Liver (tissue), 8 donors: ENCODE measurements at regions not wholly inside any gene's neighbourhood (a gene's known extent, or its start where the extent isn't known, plus 50 kb on each side); places are given as distances from the start of the nearest gene placed in this dataset.

Experiments
- DNase-seq: peaks from one replicate; pipeline ENCODE4 v3.0.0-alpha.2; 2017; ENCODE audit warnings: low spot score
- H3K27ac ChIP-seq, 2 donors: one replicate each; pipeline ENCODE4 v1.7.0; 2013; ENCODE audit warnings: inconsistent platforms in 2 of 2, low read length in 2 of 2, control low read depth in 1 of 2, low read depth in 1 of 2, mild to moderate bottlenecking in 1 of 2
- H3K27me3 ChIP-seq, 4 donors: one replicate each; pipeline versions ENCODE4 v1.6.1 to v1.7.0; 2013; ENCODE audit warnings: low read length in 3 of 4, inconsistent platforms in 1 of 4, mild to moderate bottlenecking in 1 of 4, moderate library complexity in 1 of 4; ENCODE audit not compliant: control insufficient read depth in 4 of 4, insufficient read depth in 4 of 4
- H3K36me3 ChIP-seq, 4 donors: one replicate each; pipeline versions ENCODE4 v1.6.1 to v1.7.0; 2013; ENCODE audit warnings: low read length in 3 of 4, mild to moderate bottlenecking in 3 of 4, low read depth in 1 of 4, moderate library complexity in 1 of 4; ENCODE audit not compliant: control insufficient read depth in 4 of 4, insufficient read depth in 3 of 4
- H3K4me1 ChIP-seq, 4 donors: one replicate each; pipeline versions ENCODE4 v1.6.1 to v1.7.0; 2013; ENCODE audit warnings: low read length in 3 of 4, mild to moderate bottlenecking in 3 of 4, moderate library complexity in 1 of 4; ENCODE audit not compliant: control insufficient read depth in 4 of 4, insufficient read depth in 4 of 4
- H3K4me3 ChIP-seq, 3 donors: one replicate each; pipeline versions ENCODE4 v1.6.1 to v1.7.0; 2013; ENCODE audit warnings: low read length in 3 of 3, control low read depth in 1 of 3, low read depth in 1 of 3, mild to moderate bottlenecking in 1 of 3
- H3K9ac ChIP-seq, 2 donors: one replicate each; pipeline ENCODE4 v1.7.0; 2013; ENCODE audit warnings: low read length in 2 of 2, mild to moderate bottlenecking in 2 of 2, moderate library complexity in 2 of 2, control low read depth in 1 of 2, low read depth in 1 of 2
- H3K9me3 ChIP-seq, 4 donors: one replicate each; pipeline versions ENCODE4 v1.6.1 to v1.7.0; 2013; ENCODE audit warnings: low read length in 3 of 4; ENCODE audit not compliant: control insufficient read depth in 4 of 4
- ATF3 ChIP-seq: IDR thresholded peaks from 2 replicates; pipeline ENCODE4 v1.6.1; 2016; ENCODE audit warnings: antibody characterized with exemption
- CTCF ChIP-seq: fragments of 150-350 bp; IDR thresholded peaks from 2 replicates; pipeline ENCODE4 v1.5.1; 2017; ENCODE audit warnings: improper control_type of control experiment, low read depth, low read length; ENCODE audit not compliant: missing input control
- EGR1 ChIP-seq, 2 donors: IDR thresholded peaks; 2 replicates each; pipeline ENCODE4 v1.6.1; 2016 to 2018; ENCODE audit warnings: antibody characterized with exemption in 2 of 2, low read depth in 2 of 2
- FOXA1 ChIP-seq: IDR thresholded peaks from 2 replicates; pipeline ENCODE4 v1.6.1; 2016; ENCODE audit warnings: antibody characterized with exemption
- FOXA2 ChIP-seq: IDR thresholded peaks from 2 replicates; pipeline ENCODE4 v1.6.1; 2016; ENCODE audit warnings: antibody characterized with exemption
- GABPA ChIP-seq, 2 donors: IDR thresholded peaks in 1 of 2; conservative IDR thresholded peaks in 1 of 2; 2 replicates each; pipeline ENCODE4 v1.6.1; 2016; ENCODE audit warnings: antibody characterized with exemption in 2 of 2, mild to moderate bottlenecking in 1 of 2, moderate library complexity in 1 of 2
- HNF4A ChIP-seq, 2 donors: conservative IDR thresholded peaks; 2 replicates each; pipeline ENCODE4 v1.6.1; 2016; ENCODE audit warnings: antibody characterized with exemption in 2 of 2, mild to moderate bottlenecking in 2 of 2
- HNF4G ChIP-seq: IDR thresholded peaks from 2 replicates; pipeline ENCODE4 v1.6.1; 2016; ENCODE audit warnings: antibody characterized with exemption
- JUND ChIP-seq, 2 donors: IDR thresholded peaks; 2 replicates each; pipeline ENCODE4 v1.6.1; 2016; ENCODE audit warnings: antibody characterized with exemption in 2 of 2
- MAX ChIP-seq: IDR thresholded peaks from 2 replicates; pipeline ENCODE4 v1.6.1; 2016; ENCODE audit warnings: antibody characterized with exemption
- NR2F2 ChIP-seq: IDR thresholded peaks from 2 replicates; pipeline ENCODE4 v1.6.1; 2016; ENCODE audit warnings: antibody characterized with exemption
- RAD21 ChIP-seq, 2 donors: IDR thresholded peaks; 2 replicates each; pipeline ENCODE4 v1.6.1; 2016; ENCODE audit warnings: antibody characterized with exemption in 2 of 2, mild to moderate bottlenecking in 2 of 2
- REST ChIP-seq: IDR thresholded peaks from 2 replicates; pipeline ENCODE4 v1.6.1; 2016; ENCODE audit warnings: antibody characterized with exemption, mild to moderate bottlenecking
- RXRA ChIP-seq, 2 donors: IDR thresholded peaks; 2 replicates each; pipeline ENCODE4 v1.6.1; 2017 to 2018; ENCODE audit warnings: antibody characterized with exemption in 2 of 2, mild to moderate bottlenecking in 1 of 2
- SP1 ChIP-seq: IDR thresholded peaks from 2 replicates; pipeline ENCODE4 v1.6.1; 2018; ENCODE audit warnings: antibody characterized with exemption, mild to moderate bottlenecking
- TAF1 ChIP-seq: conservative IDR thresholded peaks from 2 replicates; pipeline ENCODE4 v1.6.1; 2016; ENCODE audit warnings: antibody characterized with exemption, mild to moderate bottlenecking
- YY1 ChIP-seq: IDR thresholded peaks from 2 replicates; pipeline ENCODE4 v1.6.1; 2016; ENCODE audit warnings: antibody characterized with exemption, mild to moderate bottlenecking
- ZBTB33 ChIP-seq: IDR thresholded peaks from 2 replicates; pipeline ENCODE4 v1.6.1; 2016; ENCODE audit warnings: antibody characterized with exemption
- WGBS: extraction: QIAGEN DNeasy Blood & Tissue Kit; methylation state at CpG from one replicate; pipeline ENCODE4 v1.1.7; 2013; 5-methylcytosine and 5-hydroxymethylcytosine counted together
- donor health status: healthy.
- donor health status: healthy.
- donor health status: healthy.
- donor health status: healthy.
- donor health status: healthy.

- TF ChIP-seq SP1 = no peak
- no peak for TF ChIP-seq FOXA1
- TF ChIP-seq HNF4G = no peak
- no peak for TF ChIP-seq HNF4A (conservative IDR thresholded peaks at IDR 0.05)
- no peak for TF ChIP-seq GABPA (IDR thresholded peaks at IDR 0.05 in 1 of 2, conservative IDR thresholded peaks at IDR 0.05 in 1 of 2)
Measured at GRCh38 chr4:117641519-117641918, 392.8 kb upstream of the NDST3 start (continued).

GRCh38 chr4:117654079-117654478 lies 380.2 kb upstream of the NDST3 start:
- no peaks in the 10 kb centered on the region for H3K36me3 ChIP-seq
- no peak overlapping the region for H3K27ac ChIP-seq
- H3K9me3 ChIP-seq = peaks cover 0 to 2% (median 0%) of the 10 kb centered on the region in 4 donors
- H3K9ac ChIP-seq = no peak overlapping the region
- 31% methylated on average over 2 of the region's 2 CpGs for WGBS
- TF ChIP-seq SP1 (no peak), HNF4G (no peak), ZBTB33 (no peak), RAD21 (IDR thresholded peaks at IDR 0.05) (no peak), HNF4A (conservative IDR thresholded peaks at IDR 0.05) (no peak), FOXA1 (no peak), CTCF (no peak)
- H3K4me1 ChIP-seq = no peaks in the 10 kb centered on the region
- H3K4me3 ChIP-seq = no peak overlapping the region
- H3K27me3 ChIP-seq = no peaks in the 10 kb centered on the region
- no peak for DNase-seq

GRCh38 chr4:117660668-117661067 lies 373.6 kb upstream of the NDST3 start:
- H3K36me3 ChIP-seq = no peaks in the 10 kb centered on the region
- no peak overlapping the region for H3K9ac ChIP-seq
- H3K4me3 ChIP-seq = no peak overlapping the region
- H3K27me3 ChIP-seq = no peaks in the 10 kb centered on the region
- no peaks in the 10 kb centered on the region for H3K9me3 ChIP-seq
- no peak for DNase-seq
- 83% methylated on average over 1 of the region's 1 CpG for WGBS
- TF ChIP-seq SP1 (no peak), RXRA (IDR thresholded peaks at IDR 0.05) (no peak), YY1 (no peak), ATF3 (no peak), HNF4A (conservative IDR thresholded peaks at IDR 0.05) (no peak), FOXA2 (no peak), MAX (no peak), JUND (IDR thresholded peaks at IDR 0.05) (no peak), EGR1 (IDR thresholded peaks at IDR 0.05; ENCODE audit: low read depth in 2 of 2) (no peak), HNF4G (no peak), FOXA1 (no peak), REST (no peak), CTCF (no peak), TAF1 (no peak), ZBTB33 (no peak), GABPA (IDR thresholded peaks at IDR 0.05 in 1 of 2, conservative IDR thresholded peaks at IDR 0.05 in 1 of 2) (no peak), RAD21 (IDR thresholded peaks at IDR 0.05) (no peak), NR2F2 (no peak)
- no peak overlapping the region for H3K27ac ChIP-seq
- no peaks in the 10 kb centered on the region for H3K4me1 ChIP-seq
